ENCODE measurements at regions not wholly inside any gene's neighbourhood (a gene's known extent, or its start where the extent isn't known, plus 50 kb on each side); places are given as distances from the start of the nearest gene placed in this dataset.

GRCh38 chr9:28584542-28584941, 1011.3 kb upstream of the C9orf72 start:
- DNase-seq (ENCODE audit: insufficient read length, low spot score) = no peak
- no peak for TF ChIP-seq POLR2A (IDR thresholded peaks at IDR 0.05; ENCODE audit: low read depth, low read length)
- FAIRE-seq = no peak

GRCh38 chr9:28587052-28587451, 1013.8 kb upstream of the C9orf72 start:
- TF ChIP-seq POLR2A (IDR thresholded peaks at IDR 0.05; ENCODE audit: low read depth, low read length) = no peak
- FAIRE-seq (no peak), DNase-seq (ENCODE audit: insufficient read length, low spot score) (no peak)

GRCh38 chr9:28598408-28598807, 1025.1 kb upstream of the C9orf72 start:
- no peak for DNase-seq (ENCODE audit: insufficient read length, low spot score)
- FAIRE-seq = no peak
- no peak for TF ChIP-seq POLR2A (IDR thresholded peaks at IDR 0.05; ENCODE audit: low read depth, low read length)

GRCh38 chr9:28600226-28600625, 1026.9 kb upstream of the C9orf72 start:
- TF ChIP-seq POLR2A (IDR thresholded peaks at IDR 0.05; ENCODE audit: low read depth, low read length) = no peak
- FAIRE-seq = no peak

GRCh38 chr9:28607843-28608242, 1034.6 kb upstream of the C9orf72 start:
- no peak for TF ChIP-seq POLR2A (IDR thresholded peaks at IDR 0.05; ENCODE audit: low read depth, low read length)
- FAIRE-seq (no peak), DNase-seq (ENCODE audit: insufficient read length, low spot score) (no peak)

More at GRCh38 chr9:28600226-28600625, 1026.9 kb upstream of the C9orf72 start:
- DNase-seq (ENCODE audit: insufficient read length, low spot score) = no peak

- TF ChIP-seq POLR2A (IDR thresholded peaks at IDR 0.05; ENCODE audit: low read depth, low read length) = no peak
- FAIRE-seq = no peak
Measured at GRCh38 chr9:28610339-28610738, 1037.1 kb upstream of the C9orf72 start.

GRCh38 chr9:28616310-28616709, 1043.0 kb upstream of the C9orf72 start:
- FAIRE-seq (no peak), DNase-seq (ENCODE audit: insufficient read length, low spot score) (no peak)
- TF ChIP-seq POLR2A (IDR thresholded peaks at IDR 0.05; ENCODE audit: low read depth, low read length) = no peak

More at GRCh38 chr9:28610339-28610738, 1037.1 kb upstream of the C9orf72 start:
- no peak for DNase-seq (ENCODE audit: insufficient read length, low spot score)

- TF ChIP-seq POLR2A (IDR thresholded peaks at IDR 0.05; ENCODE audit: low read depth, low read length) = no peak
- no peak for FAIRE-seq
- no peak for DNase-seq (ENCODE audit: insufficient read length, low spot score)
Measured at GRCh38 chr9:28620011-28620410, 1046.7 kb upstream of the C9orf72 start.

- TF ChIP-seq POLR2A (IDR thresholded peaks at IDR 0.05; ENCODE audit: low read depth, low read length) = no peak
- DNase-seq (ENCODE audit: insufficient read length, low spot score) = no peak
- no peak for FAIRE-seq
Measured at GRCh38 chr9:28620661-28621060, 1047.4 kb upstream of the C9orf72 start.

- TF ChIP-seq POLR2A (IDR thresholded peaks at IDR 0.05; ENCODE audit: low read depth, low read length) = no peak
- DNase-seq (ENCODE audit: insufficient read length, low spot score) (no peak), FAIRE-seq (no peak)
Measured at GRCh38 chr9:28624771-28625170, 1051.5 kb upstream of the C9orf72 start.

- DNase-seq (ENCODE audit: insufficient read length, low spot score) = no peak
- no peak for FAIRE-seq
- no peak for TF ChIP-seq POLR2A (IDR thresholded peaks at IDR 0.05; ENCODE audit: low read depth, low read length)
Measured at GRCh38 chr9:28628031-28628430, 1054.8 kb upstream of the C9orf72 start.

GRCh38 chr9:28648723-28649122, 1075.4 kb upstream of the C9orf72 start:
- DNase-seq (ENCODE audit: insufficient read length, low spot score) = no peak
- TF ChIP-seq POLR2A (IDR thresholded peaks at IDR 0.05; ENCODE audit: low read depth, low read length) = no peak
- FAIRE-seq = no peak

GRCh38 chr9:28650327-28650726, 1077.0 kb upstream of the C9orf72 start:
- DNase-seq (ENCODE audit: insufficient read length, low spot score) (no peak), FAIRE-seq (no peak)
- TF ChIP-seq POLR2A (IDR thresholded peaks at IDR 0.05; ENCODE audit: low read depth, low read length) = no peak

GRCh38 chr9:28651050-28651722, 1077.9 kb upstream of the C9orf72 start:
- TF ChIP-seq POLR2A (IDR thresholded peaks at IDR 0.05; ENCODE audit: low read depth, low read length) = no peak
- no peak for FAIRE-seq

GRCh38 chr9:28653216-28653615, 1079.9 kb upstream of the C9orf72 start:
- no peak for DNase-seq (ENCODE audit: insufficient read length, low spot score)
- no peak for TF ChIP-seq POLR2A (IDR thresholded peaks at IDR 0.05; ENCODE audit: low read depth, low read length)
- FAIRE-seq = no peak

More at GRCh38 chr9:28651050-28651722, 1077.9 kb upstream of the C9orf72 start:
- DNase-seq (ENCODE audit: insufficient read length, low spot score) = no peak

Data from H54 (cell line).